Left ventricle myocardium inferior (tissue), 1 donor: ENCODE measurements at regions not wholly inside any gene's neighbourhood (a gene's known extent, or its start where the extent isn't known, plus 50 kb on each side); places are given as distances from the start of the nearest gene placed in this dataset.

Source experiments
- DNase-seq: peaks from one replicate; pipeline ENCODE4 v3.0.0-alpha.2; 2020
- H3K27ac ChIP-seq: fragments of 200-600 bp; replicated peaks from 2 replicates; pipeline ENCODE4 v1.8.0; 2021
- H3K27me3 ChIP-seq: fragments of 200-600 bp; 2 replicates; pipeline ENCODE4 v1.8.0; 2021; ENCODE audit warnings: low read depth
- H3K36me3 ChIP-seq: fragments of 200-600 bp; 2 replicates; pipeline ENCODE4 v1.8.0; 2021
- H3K4me1 ChIP-seq: fragments of 200-600 bp; 2 replicates; pipeline ENCODE4 v1.8.0; 2021
- H3K4me3 ChIP-seq: fragments of 200-600 bp; 2 replicates; pipeline ENCODE4 v1.8.0; 2021; ENCODE audit warnings: mild to moderate bottlenecking, moderate library complexity
- H3K9me3 ChIP-seq: fragments of 200-600 bp; replicated peaks from 2 replicates; pipeline ENCODE4 v1.8.0; 2021
- intact Hi-C: fragments of 100-400 bp; cut with micrococcal nuclease; formaldehyde crosslinking; loops from one replicate; pipeline ENCODE4 v1.11.0; 2022
- TF ChIP-seq, protein P1 (sequence below): fragments of 200-600 bp; IDR thresholded peaks from 2 replicates; pipeline ENCODE4 v1.8.0; 2021; ENCODE audit warnings: antibody characterized with exemption, mild to moderate bottlenecking, borderline replicate concordance
- donor health status: DM: no; HTN: yes; CAD: no; lungs with severe emphysema.

- H3K27me3 ChIP-seq: peaks cover 8% of the 10 kb centered on the region
- intact Hi-C loops: loop anchor here (10.0 kb wide), 1 partner anchor 304 kb away; no protein-coding TSS in a partner anchor
- no peaks in the 10 kb centered on the region for H3K36me3 ChIP-seq
- TF ChIP-seq, protein P1, sequence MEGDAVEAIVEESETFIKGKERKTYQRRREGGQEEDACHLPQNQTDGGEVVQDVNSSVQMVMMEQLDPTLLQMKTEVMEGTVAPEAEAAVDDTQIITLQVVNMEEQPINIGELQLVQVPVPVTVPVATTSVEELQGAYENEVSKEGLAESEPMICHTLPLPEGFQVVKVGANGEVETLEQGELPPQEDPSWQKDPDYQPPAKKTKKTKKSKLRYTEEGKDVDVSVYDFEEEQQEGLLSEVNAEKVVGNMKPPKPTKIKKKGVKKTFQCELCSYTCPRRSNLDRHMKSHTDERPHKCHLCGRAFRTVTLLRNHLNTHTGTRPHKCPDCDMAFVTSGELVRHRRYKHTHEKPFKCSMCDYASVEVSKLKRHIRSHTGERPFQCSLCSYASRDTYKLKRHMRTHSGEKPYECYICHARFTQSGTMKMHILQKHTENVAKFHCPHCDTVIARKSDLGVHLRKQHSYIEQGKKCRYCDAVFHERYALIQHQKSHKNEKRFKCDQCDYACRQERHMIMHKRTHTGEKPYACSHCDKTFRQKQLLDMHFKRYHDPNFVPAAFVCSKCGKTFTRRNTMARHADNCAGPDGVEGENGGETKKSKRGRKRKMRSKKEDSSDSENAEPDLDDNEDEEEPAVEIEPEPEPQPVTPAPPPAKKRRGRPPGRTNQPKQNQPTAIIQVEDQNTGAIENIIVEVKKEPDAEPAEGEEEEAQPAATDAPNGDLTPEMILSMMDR: no peak
- H3K9me3 ChIP-seq: no peaks in the 10 kb centered on the region
- no peaks in the 10 kb centered on the region for H3K4me1 ChIP-seq
- no peak for DNase-seq
- H3K27ac ChIP-seq: no peak overlapping the region
- H3K4me3 ChIP-seq: no peak overlapping the region
Observed at GRCh38 chr12:40620564-40621019, 71.6 kb upstream of the CNTN1 start.

GRCh38 chr12:40622246-40622838 lies 69.9 kb upstream of the CNTN1 start:
- DNase-seq: no peak
- Histone ChIP-seq H3K36me3 (no peaks in the 10 kb centered on the region), H3K4me3 (no peak overlapping the region), H3K27ac (no peak overlapping the region), H3K9me3 (no peaks in the 10 kb centered on the region), H3K4me1 (no peaks in the 10 kb centered on the region), H3K27me3 (peaks cover 8% of the 10 kb centered on the region)
- intact Hi-C loops: loop anchor here (10.0 kb wide), 1 partner anchor 302 kb away; no protein-coding TSS in a partner anchor
- TF ChIP-seq, protein P1: peak; percentile 67

DNA sequence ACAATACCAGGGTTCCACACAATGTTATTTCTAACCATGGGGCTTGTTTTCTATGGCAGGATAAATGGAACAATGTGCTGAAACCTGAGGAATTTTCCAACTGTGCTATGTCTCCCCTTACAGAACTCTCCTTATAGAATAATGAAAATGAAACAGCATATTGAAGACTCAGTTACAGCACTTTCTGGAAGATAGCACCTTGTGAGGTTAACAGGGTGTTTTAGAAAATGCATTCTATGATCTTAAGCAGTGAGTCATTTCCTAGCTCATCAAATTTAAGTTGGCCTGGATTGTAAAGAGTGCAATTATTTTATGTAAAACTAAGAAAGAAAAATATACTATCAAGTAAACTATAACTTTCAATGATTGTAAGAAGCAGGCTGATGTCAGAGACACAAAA lies 60.1 kb upstream of the CNTN1 start:
- intact Hi-C loops: no loop called here
- Histone ChIP-seq H3K9me3 (no peaks in the 10 kb centered on the region), H3K27me3 (no peaks in the 10 kb centered on the region), H3K4me3 (no peak overlapping the region), H3K27ac (no peak overlapping the region), H3K36me3 (no peaks in the 10 kb centered on the region), H3K4me1 (no peaks in the 10 kb centered on the region)
- TF ChIP-seq, protein P1: no peak
- no peak for DNase-seq

GRCh38 chr12:40632933-40633332 lies 59.3 kb upstream of the CNTN1 start:
- H3K27me3 ChIP-seq: no peaks in the 10 kb centered on the region
- no peak overlapping the region for H3K27ac ChIP-seq
- H3K4me1 ChIP-seq: no peaks in the 10 kb centered on the region
- H3K36me3 ChIP-seq: no peaks in the 10 kb centered on the region
- H3K9me3 ChIP-seq: no peaks in the 10 kb centered on the region
- TF ChIP-seq, protein P1: no peak
- intact Hi-C loops: no loop called here
- H3K4me3 ChIP-seq: no peak overlapping the region
- no peak for DNase-seq

- intact Hi-C loops: no loop called here
- no peak overlapping the region for H3K4me3 ChIP-seq
- TF ChIP-seq, protein P1: no peak
- no peaks in the 10 kb centered on the region for H3K27me3 ChIP-seq
- no peak overlapping the region for H3K27ac ChIP-seq
- H3K4me1 ChIP-seq: no peaks in the 10 kb centered on the region
- no peak for DNase-seq
- no peaks in the 10 kb centered on the region for H3K36me3 ChIP-seq
- peaks cover 9% of the 10 kb centered on the region for H3K9me3 ChIP-seq
Observed at GRCh38 chr12:40634517-40635131, 57.6 kb upstream of the CNTN1 start.
